Astrocyte (in vitro differentiated cells and primary cell): ENCODE measurements at regions not wholly inside any gene's neighbourhood (a gene's known extent, or its start where the extent isn't known, plus 50 kb on each side); places are given as distances from the start of the nearest gene placed in this dataset.

Experiments used
- DNase-seq: peaks from one replicate; pipeline ENCODE4 v3.0.0-alpha.2; 2010; ENCODE audit warnings: low read depth
- FAIRE-seq: peaks from 2 replicates; lab custom pipeline; 2011; peaks lifted over from hg19 to GRCh38; lab: Jason Lieb, UNC
- H2AFZ ChIP-seq: 2 replicates; pipeline ENCODE4 v1.6.0; 2012; ENCODE audit warnings: low read depth, low read length, inconsistent platforms
- H3K27ac ChIP-seq: 2 replicates; pipeline ENCODE4 v1.5.1; 2011; ENCODE audit warnings: low read depth, low read length, inconsistent platforms
- H3K27me3 ChIP-seq: 2 replicates; pipeline ENCODE4 v1.6.0; 2011; ENCODE audit warnings: low read length, inconsistent platforms; ENCODE audit not compliant: insufficient read depth
- H3K36me3 ChIP-seq: 2 replicates; pipeline ENCODE4 v1.5.1; 2011; ENCODE audit warnings: low read length, inconsistent platforms; ENCODE audit not compliant: insufficient read depth
- H3K4me1 ChIP-seq: 2 replicates; pipeline ENCODE4 v1.5.1; 2011; ENCODE audit warnings: low read length, inconsistent platforms; ENCODE audit not compliant: insufficient read depth
- H3K4me2 ChIP-seq: 2 replicates; pipeline ENCODE4 v1.6.0; 2012; ENCODE audit warnings: low read length, inconsistent platforms
- H3K4me3 ChIP-seq: 2 replicates; pipeline ENCODE4 v1.5.1; 2011; ENCODE audit warnings: low read depth, mild to moderate bottlenecking, low read length, inconsistent platforms; ENCODE audit not compliant: insufficient read depth
- H3K79me2 ChIP-seq: 2 replicates; pipeline ENCODE4 v1.6.0; 2012; ENCODE audit warnings: mild to moderate bottlenecking, low read length, inconsistent platforms; ENCODE audit not compliant: insufficient read depth
- H3K9ac ChIP-seq: 2 replicates; pipeline ENCODE4 v1.6.0; 2012; ENCODE audit warnings: mild to moderate bottlenecking, low read length, inconsistent platforms
- H3K9me3 ChIP-seq: 2 replicates; pipeline ENCODE4 v1.5.1; 2012; ENCODE audit warnings: low read depth, mild to moderate bottlenecking, low read length, inconsistent platforms; ENCODE audit not compliant: insufficient read depth
- H4K20me1 ChIP-seq: 2 replicates; pipeline ENCODE4 v1.6.0; 2012; ENCODE audit warnings: low read length, inconsistent platforms; ENCODE audit not compliant: insufficient read depth
- H3K27ac Mint-ChIP-seq: one replicate; pipeline ENCODE4 v1.8.0; 2021; ENCODE audit warnings: mild to moderate bottlenecking, mixed read lengths; ENCODE audit not compliant: unreplicated experiment
- H3K27me3 Mint-ChIP-seq: one replicate; pipeline ENCODE4 v1.8.0; 2021; ENCODE audit warnings: low read depth, mixed read lengths; ENCODE audit not compliant: unreplicated experiment
- H3K36me3 Mint-ChIP-seq: one replicate; pipeline ENCODE4 v1.8.0; 2021; ENCODE audit warnings: low read depth, mixed read lengths; ENCODE audit not compliant: unreplicated experiment
- H3K4me1 Mint-ChIP-seq: one replicate; pipeline ENCODE4 v1.8.0; 2021; ENCODE audit warnings: low read depth, mixed read lengths; ENCODE audit not compliant: unreplicated experiment
- H3K4me3 Mint-ChIP-seq: one replicate; pipeline ENCODE4 v1.8.0; 2021; ENCODE audit warnings: mild to moderate bottlenecking, moderate library complexity, mixed read lengths; ENCODE audit not compliant: unreplicated experiment
- H3K9me3 Mint-ChIP-seq: one replicate; pipeline ENCODE4 v1.8.0; 2021; ENCODE audit warnings: mild to moderate bottlenecking, mixed read lengths; ENCODE audit not compliant: unreplicated experiment
- CTCF ChIP-seq: IDR thresholded peaks from 2 replicates; pipeline ENCODE4 v1.5.1; 2011; ENCODE audit warnings: low read depth, mild to moderate bottlenecking, inconsistent platforms, low read length, moderate library complexity; ENCODE audit not compliant: insufficient read depth
- EZH2 ChIP-seq: IDR thresholded peaks from 2 replicates; pipeline ENCODE4 v1.6.1; 2012; ENCODE audit warnings: mild to moderate bottlenecking, low read length, inconsistent platforms; ENCODE audit not compliant: insufficient read depth

- no peak for FAIRE-seq
- no peak overlapping the region for H3K4me3 Mint-ChIP-seq
- peaks cover 8% of the 10 kb centered on the region for H3K27me3 Mint-ChIP-seq
Measured at GRCh38 chr7:32279500-32279899, 209.3 kb upstream of the PDE1C start.

GRCh38 chr7:32275216-32276009 lies 205.2 kb upstream of the PDE1C start:
- TF ChIP-seq EZH2 (no peak), CTCF (no peak)
- H3K4me1 ChIP-seq = no peaks in the 10 kb centered on the region
- no peak for DNase-seq
- H3K27me3 ChIP-seq = no peaks in the 10 kb centered on the region
- no peaks in the 10 kb centered on the region for H4K20me1 ChIP-seq
- Mint-ChIP-seq H3K4me3 (no peak overlapping the region), H3K9me3 (no peaks in the 10 kb centered on the region), H3K36me3 (no peaks in the 10 kb centered on the region), H3K4me1 (peaks cover 8% of the 10 kb centered on the region), H3K27ac (no peak overlapping the region), H3K27me3 (peaks cover 4% of the 10 kb centered on the region)
- H3K9ac ChIP-seq = no peak overlapping the region
- no peak overlapping the region for H3K4me3 ChIP-seq
- no peak overlapping the region for H2AFZ ChIP-seq
- H3K27ac ChIP-seq = no peak overlapping the region
- H3K9me3 ChIP-seq = no peaks in the 10 kb centered on the region
- no peaks in the 10 kb centered on the region for H3K36me3 ChIP-seq
- H3K4me2 ChIP-seq = no peak overlapping the region
- no peaks in the 10 kb centered on the region for H3K79me2 ChIP-seq
- FAIRE-seq = no peak

More at GRCh38 chr7:32279500-32279899, 209.3 kb upstream of the PDE1C start:
- Histone ChIP-seq H3K4me2 (no peak overlapping the region), H3K27me3 (no peaks in the 10 kb centered on the region), H2AFZ (no peak overlapping the region), H4K20me1 (no peaks in the 10 kb centered on the region), H3K27ac (no peak overlapping the region), H3K9me3 (no peaks in the 10 kb centered on the region), H3K4me3 (no peak overlapping the region), H3K9ac (no peak overlapping the region), H3K36me3 (no peaks in the 10 kb centered on the region), H3K79me2 (no peaks in the 10 kb centered on the region), H3K4me1 (no peaks in the 10 kb centered on the region)
- H3K27ac Mint-ChIP-seq = no peak overlapping the region
- TF ChIP-seq CTCF (no peak), EZH2 (no peak)
- no peaks in the 10 kb centered on the region for H3K36me3 Mint-ChIP-seq
- no peaks in the 10 kb centered on the region for H3K9me3 Mint-ChIP-seq
- H3K4me1 Mint-ChIP-seq = peaks cover 8% of the 10 kb centered on the region
- no peak for DNase-seq

- no peaks in the 10 kb centered on the region for H3K9me3 Mint-ChIP-seq
- Histone ChIP-seq H3K4me3 (no peak overlapping the region), H3K9me3 (no peaks in the 10 kb centered on the region), H3K4me1 (no peaks in the 10 kb centered on the region), H3K9ac (no peak overlapping the region), H3K36me3 (no peaks in the 10 kb centered on the region), H3K27me3 (no peaks in the 10 kb centered on the region), H3K79me2 (no peaks in the 10 kb centered on the region), H3K27ac (no peak overlapping the region), H2AFZ (no peak overlapping the region), H4K20me1 (no peaks in the 10 kb centered on the region), H3K4me2 (no peak overlapping the region)
- TF ChIP-seq CTCF = no peak
- no peak for TF ChIP-seq EZH2
- no peak for FAIRE-seq
- H3K36me3 Mint-ChIP-seq = no peaks in the 10 kb centered on the region
- no peak overlapping the region for H3K4me3 Mint-ChIP-seq
- no peak for DNase-seq
- peaks cover 8% of the 10 kb centered on the region for H3K4me1 Mint-ChIP-seq
- no peak overlapping the region for H3K27ac Mint-ChIP-seq
- peaks cover 4% of the 10 kb centered on the region for H3K27me3 Mint-ChIP-seq
Measured at GRCh38 chr7:32273297-32273696, 203.1 kb upstream of the PDE1C start.
